ENCODE measurements at regions not wholly inside any gene's neighbourhood (a gene's known extent, or its start where the extent isn't known, plus 50 kb on each side); places are given as distances from the start of the nearest gene placed in this dataset.
"Not testable (repeated sequence)": the region's sequence is repeated elsewhere in the genome, so short reads cannot be mapped to it uniquely, and the experiment has no call there.

- no peak for DNase-seq
Observed at GRCh38 chr12:131192951-131193350, 239.2 kb downstream of the ADGRD1 start.

- DNase-seq: no peak
Observed at GRCh38 chr12:131194166-131194565, 240.5 kb downstream of the ADGRD1 start.

GRCh38 chr12:131195796-131196195, 242.1 kb downstream of the ADGRD1 start:
- DNase-seq: no peak

- no peak for DNase-seq
Observed at GRCh38 chr12:131196220-131196619, 242.5 kb downstream of the ADGRD1 start.

GRCh38 chr12:131197490-131197889, 243.8 kb downstream of the ADGRD1 start:
- DNase-seq: no peak

DNA sequence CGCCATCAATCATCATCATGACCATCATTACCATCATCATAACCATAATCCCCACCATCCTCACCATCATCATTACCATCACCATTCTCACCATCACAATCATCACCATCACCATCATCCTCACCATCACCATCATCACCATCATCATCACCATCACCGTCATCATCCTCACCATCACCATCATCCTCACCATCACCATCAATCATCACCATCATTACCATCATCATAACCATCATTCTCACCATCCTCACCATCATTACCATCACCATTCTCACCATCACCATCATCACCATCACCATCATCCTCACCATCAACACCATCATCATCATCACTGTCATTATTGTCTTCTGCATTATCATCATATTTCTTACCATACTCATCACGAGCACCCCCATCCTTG, 245.5 kb downstream of the ADGRD1 start:
- DNase-seq: no peak

GRCh38 chr12:131201912-131202311, 248.2 kb downstream of the ADGRD1 start:
- DNase-seq: not testable (repeated sequence)

- DNase-seq: no peak
Observed at GRCh38 chr12:131202592-131203378, 249.1 kb downstream of the ADGRD1 start.

DNA sequence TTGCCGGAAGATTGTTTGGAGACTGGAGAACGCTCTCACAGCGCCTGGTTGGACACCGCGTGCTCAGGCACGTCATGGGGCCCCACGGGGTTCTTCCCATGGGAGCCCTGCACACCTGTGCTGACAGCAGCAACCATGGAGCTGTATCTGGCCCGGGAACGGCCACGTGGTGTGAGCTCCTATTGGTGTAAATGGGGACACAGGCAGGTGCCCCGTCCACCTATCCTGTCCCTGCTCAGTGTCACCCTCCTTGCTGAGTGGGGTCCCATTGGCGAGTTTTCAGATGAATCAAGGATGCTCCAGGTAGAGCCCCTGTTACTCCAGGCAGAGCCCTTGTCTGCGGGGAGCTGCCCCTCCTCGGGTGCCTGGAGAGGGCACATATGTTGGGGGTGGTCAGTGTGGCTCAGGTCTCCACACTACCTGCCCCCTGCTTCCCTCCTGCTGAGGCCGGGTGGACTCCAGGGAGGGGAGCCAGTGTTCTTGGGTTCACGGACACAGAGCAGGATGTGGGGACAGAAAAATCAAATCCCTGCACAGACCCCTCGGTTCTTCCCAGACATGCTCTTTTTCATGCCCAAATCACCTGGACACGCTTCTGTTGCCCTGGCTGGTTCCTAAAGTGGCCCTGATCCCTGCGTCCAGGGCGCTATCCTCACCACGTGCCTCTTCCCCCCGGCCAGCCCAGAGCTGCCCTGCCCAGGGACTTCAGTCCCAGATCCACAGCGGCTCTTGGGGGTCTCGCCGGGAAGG, 250.1 kb downstream of the ADGRD1 start:
- DNase-seq: no peak

GRCh38 chr12:131204416-131205274, 250.9 kb downstream of the ADGRD1 start:
- DNase-seq: no peak

DNA sequence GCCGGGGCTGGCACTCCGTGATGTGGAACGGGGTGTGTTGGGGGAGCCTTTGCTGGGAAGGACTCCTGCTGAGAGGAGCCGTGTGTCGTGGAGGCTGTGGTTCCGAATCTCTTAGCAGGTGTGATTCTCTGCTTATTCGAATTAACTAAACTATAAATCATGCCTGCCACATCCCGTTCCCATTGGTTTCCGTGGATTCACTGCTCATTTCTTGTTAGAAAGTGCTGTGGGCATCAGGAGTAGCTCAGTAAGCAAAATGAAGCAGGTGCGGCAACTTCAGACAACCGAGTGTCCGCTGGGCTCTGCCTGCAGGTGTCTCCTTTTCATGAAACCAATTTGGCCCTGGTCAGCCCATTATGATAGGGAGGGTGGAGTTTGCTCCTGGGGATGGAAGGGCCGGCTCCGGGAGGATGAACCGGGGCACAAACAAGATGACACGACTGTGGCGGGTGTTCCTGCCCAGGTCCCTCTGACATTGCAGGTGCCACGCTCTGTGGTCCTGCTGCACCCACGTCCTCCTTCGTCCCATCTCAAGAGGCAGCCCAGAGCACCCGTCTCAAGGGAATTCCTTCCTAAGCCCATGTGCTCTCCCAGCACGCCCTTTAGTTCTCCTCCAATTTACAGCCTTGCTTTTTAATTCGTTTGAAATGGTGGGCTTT, 251.7 kb downstream of the ADGRD1 start:
- not testable (repeated sequence) for DNase-seq

DNA sequence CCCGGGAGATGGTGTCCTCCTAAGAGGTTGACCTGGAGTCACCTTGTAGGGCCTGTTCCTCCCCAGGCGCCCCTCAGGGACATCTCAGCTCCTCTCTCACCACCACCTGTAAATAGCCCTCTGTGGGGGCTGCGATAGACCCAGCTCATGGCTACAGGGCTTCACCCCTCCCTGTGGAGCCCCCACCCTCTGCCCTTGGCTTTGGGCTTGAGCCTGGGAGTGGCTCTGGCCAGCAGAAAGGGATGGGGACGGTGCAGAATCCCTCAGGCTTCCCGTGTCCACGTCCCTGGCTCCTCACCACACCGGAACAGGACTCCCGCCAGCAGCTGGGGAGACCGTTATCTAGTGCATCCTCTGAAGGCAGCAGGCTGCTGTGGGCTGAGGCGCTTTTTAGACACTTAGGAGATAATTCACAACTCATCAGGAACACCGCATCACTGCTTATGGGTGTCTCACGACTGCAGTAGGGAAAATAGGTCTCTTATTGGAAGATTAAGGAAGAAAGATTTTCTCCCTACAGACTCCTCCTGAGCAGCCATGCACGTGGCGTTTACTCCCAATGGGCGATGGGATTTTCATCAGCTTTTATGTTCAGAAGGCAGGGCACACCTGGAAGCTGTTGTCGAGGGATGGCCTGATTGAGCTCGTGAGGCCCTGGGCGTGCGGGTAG, 253.1 kb downstream of the ADGRD1 start:
- DNase-seq: not testable (repeated sequence)

GRCh38 chr12:131207300-131207660, 253.6 kb downstream of the ADGRD1 start:
- not testable (repeated sequence) for DNase-seq

DNA sequence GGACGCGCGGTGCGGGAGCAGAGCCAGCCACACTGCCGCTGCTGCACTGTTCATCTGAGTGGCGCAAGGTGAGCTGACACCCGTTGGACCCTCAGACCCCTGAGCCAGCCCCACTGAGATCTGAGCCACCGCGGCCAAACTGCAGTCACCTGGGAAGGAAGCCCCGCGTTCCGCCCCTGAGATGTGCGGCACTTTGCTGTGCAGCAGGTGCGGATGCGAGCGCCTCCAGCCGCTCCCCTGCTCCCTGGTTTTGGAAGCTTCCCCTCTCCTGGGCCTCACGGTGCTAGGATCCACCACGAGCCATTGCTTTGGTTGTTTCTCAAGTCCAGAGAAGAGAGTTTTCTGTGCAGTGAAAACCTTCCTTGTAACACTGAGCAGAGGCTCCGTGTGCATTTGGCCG, 254.1 kb downstream of the ADGRD1 start:
- not testable (repeated sequence) for DNase-seq

- no peak for DNase-seq
Observed at GRCh38 chr12:131208425-131208824, 254.7 kb downstream of the ADGRD1 start.

GRCh38 chr12:131209082-131210070, 255.7 kb downstream of the ADGRD1 start:
- no peak for DNase-seq

DNA sequence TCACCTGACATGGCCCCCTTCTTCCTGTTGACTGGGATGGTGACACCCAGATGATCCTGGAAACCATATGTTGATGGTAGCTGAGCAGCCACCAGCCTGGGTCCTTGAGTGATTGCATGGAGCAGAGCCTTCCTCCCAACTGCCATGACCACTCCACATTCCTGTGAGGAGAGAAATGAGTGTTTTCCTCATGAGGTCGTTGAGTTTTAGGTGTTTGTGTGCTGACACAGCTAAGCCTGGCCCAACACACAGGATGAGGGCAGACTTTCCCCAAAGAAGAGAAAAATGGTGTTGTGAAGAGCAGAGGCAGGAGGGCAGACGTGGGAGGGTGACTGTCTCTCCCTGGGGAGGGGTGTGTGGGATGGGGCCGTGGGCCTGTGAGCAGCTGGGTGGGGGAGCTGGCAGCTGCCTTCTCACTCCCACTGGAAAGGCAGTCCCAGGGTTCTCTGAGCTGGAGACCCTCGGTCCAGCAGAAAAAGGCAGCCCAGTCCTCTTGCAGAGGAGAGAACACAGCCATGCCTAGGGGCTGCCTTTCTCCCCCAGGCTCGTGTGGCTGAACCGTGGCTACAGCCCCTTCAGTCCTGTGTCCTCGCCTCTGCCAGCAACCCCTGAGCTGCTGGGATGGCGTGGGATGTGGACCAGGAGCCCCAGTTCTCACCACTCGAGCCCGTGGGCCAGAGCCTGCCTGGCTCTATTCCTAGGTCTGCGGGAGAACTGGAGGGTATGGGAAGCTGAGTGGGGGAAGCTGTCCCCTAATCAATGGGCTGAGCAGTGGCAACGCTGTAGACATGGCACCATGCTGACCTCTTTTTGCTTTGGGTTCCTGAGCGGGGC, 257.0 kb downstream of the ADGRD1 start:
- no peak for DNase-seq

DNA sequence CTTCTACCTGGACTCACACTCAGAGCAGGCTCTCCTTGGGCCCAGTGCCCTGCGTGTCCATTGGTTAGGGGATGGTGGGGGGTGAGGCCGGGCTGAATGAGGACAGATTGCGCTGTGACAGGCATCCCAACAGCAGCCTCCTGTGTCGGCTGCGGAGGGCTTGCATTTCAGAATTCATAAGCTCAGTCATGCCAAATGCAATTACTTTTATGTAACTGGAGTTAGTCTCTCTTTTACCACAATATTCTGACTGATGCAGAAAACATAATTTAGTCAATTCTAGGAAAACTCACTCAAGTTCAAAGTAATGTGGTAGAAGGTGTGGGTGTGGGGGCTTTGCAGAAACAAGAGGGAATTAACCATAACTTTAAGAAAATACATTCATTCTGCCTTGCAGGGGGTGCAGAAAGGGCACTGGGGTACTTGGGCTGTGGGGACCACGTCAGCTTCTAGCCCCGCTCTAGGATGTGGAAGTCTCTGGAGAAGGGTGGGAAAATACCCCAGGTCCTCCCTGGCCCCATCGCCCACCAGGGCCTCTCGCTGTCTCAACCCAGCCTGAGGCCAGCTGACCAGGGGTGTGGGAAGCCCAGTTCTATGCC, 257.7 kb downstream of the ADGRD1 start:
- DNase-seq: no peak

GRCh38 chr12:131213896-131214442, 260.3 kb downstream of the ADGRD1 start:
- DNase-seq: no peak

Data from central memory CD4-positive, alpha-beta T cell (primary cell).